ENCODE measurements at regions not wholly inside any gene's neighbourhood (a gene's known extent, or its start where the extent isn't known, plus 50 kb on each side); places are given as distances from the start of the nearest gene placed in this dataset.

DNA sequence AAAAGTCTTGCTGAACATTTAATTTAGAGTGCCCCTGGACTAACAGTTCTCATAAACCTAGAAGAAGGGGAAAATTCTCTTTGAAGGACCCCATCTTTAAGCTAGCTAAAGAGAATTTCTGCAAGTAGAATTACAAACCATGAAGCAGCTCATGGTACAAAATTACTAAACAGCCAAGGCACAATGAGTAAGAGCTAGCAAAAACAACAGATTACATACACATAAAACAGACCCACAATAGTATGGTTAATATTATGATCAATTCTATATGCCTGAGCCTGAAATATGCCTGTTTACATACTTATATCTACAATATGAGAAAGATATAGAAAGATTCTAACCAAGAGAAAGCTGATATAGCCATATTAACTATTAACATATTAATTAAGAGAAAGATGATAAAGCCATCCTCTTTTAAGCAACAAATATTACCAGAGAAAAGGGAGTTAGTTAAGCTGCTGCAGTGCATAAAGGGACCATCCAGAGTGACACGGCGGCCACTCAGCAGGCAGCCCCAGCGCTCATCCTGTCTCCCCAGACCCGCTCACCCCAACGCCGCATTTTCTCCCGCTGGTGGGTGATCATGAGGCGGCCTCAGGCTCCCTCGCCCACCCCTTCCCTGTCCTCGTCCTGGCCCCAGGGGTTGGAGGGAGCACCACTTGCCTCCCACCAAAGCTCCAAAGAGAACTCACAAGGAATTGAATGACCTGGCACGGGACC lies 98.4 kb upstream of the CARMIL1 start:
- H3K27ac ChIP-seq, result no peak overlapping the region
- intact Hi-C loops (cut with DNase I; ENCODE audit: low total_unique reads), result no loop called here
- WGBS, 2 donors, result 89 to 92% methylated on average over 11 of the region's 11 CpGs

DNA sequence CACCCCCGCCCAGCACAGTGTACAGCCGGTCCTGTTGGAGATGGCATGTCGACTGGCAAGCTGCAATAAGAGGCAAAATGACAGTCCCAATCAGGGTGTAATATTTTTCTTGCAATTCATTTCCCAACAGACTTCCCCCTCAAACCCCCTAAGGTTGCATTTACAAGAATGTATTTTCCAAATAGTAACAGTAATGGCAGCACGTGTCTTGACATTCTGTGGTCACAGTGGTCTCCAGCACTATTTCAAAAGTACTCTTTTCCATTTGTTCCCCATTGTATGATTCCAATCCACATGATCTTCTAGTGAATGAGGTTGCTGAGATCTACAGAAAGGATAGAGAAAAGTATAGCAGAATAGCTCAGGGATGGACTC lies 97.8 kb upstream of the CARMIL1 start:
- H3K27me3 ChIP-seq, result no peaks in the 10 kb centered on the region
- no peak overlapping the region for H3K4me3 ChIP-seq
- DNase-seq, result no peak
- intact Hi-C loops (cut with DNase I; ENCODE audit: low total_unique reads), result no loop called here
- H3K9me3 ChIP-seq, result no peaks in the 10 kb centered on the region
- H3K36me3 ChIP-seq (ENCODE audit: low read depth, missing control alignments), result no peaks in the 10 kb centered on the region
- no peak overlapping the region for H3K27ac ChIP-seq
- no peaks in the 10 kb centered on the region for H3K4me1 ChIP-seq
- TF ChIP-seq POLR2A (IDR thresholded peaks at IDR 0.05), result no peak
- TF ChIP-seq, protein P1, sequence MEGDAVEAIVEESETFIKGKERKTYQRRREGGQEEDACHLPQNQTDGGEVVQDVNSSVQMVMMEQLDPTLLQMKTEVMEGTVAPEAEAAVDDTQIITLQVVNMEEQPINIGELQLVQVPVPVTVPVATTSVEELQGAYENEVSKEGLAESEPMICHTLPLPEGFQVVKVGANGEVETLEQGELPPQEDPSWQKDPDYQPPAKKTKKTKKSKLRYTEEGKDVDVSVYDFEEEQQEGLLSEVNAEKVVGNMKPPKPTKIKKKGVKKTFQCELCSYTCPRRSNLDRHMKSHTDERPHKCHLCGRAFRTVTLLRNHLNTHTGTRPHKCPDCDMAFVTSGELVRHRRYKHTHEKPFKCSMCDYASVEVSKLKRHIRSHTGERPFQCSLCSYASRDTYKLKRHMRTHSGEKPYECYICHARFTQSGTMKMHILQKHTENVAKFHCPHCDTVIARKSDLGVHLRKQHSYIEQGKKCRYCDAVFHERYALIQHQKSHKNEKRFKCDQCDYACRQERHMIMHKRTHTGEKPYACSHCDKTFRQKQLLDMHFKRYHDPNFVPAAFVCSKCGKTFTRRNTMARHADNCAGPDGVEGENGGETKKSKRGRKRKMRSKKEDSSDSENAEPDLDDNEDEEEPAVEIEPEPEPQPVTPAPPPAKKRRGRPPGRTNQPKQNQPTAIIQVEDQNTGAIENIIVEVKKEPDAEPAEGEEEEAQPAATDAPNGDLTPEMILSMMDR (IDR thresholded peaks at IDR 0.05), result no peak
- 80 to 96% methylated on average over 4 of the region's 4 CpGs for WGBS, 2 donors

More for the DNA sequence above, 98.4 kb upstream of the CARMIL1 start:
- no peak for DNase-seq
- no peaks in the 10 kb centered on the region for H3K4me1 ChIP-seq
- no peak for TF ChIP-seq POLR2A (IDR thresholded peaks at IDR 0.05)
- TF ChIP-seq, protein P1 (IDR thresholded peaks at IDR 0.05), result no peak
- no peaks in the 10 kb centered on the region for H3K27me3 ChIP-seq
- no peaks in the 10 kb centered on the region for H3K9me3 ChIP-seq
- no peaks in the 10 kb centered on the region for H3K36me3 ChIP-seq (ENCODE audit: low read depth, missing control alignments)
- no peak overlapping the region for H3K4me3 ChIP-seq

GRCh38 chr6:25181923-25182322 lies 97.3 kb upstream of the CARMIL1 start:
- H3K4me3 ChIP-seq, result no peak overlapping the region
- no peak for DNase-seq
- H3K9me3 ChIP-seq, result no peaks in the 10 kb centered on the region
- TF ChIP-seq, protein P1 (IDR thresholded peaks at IDR 0.05), result no peak
- TF ChIP-seq POLR2A (IDR thresholded peaks at IDR 0.05), result no peak
- 82 to 97% methylated on average over 1 of the region's 1 CpG for WGBS, 2 donors
- intact Hi-C loops (cut with DNase I; ENCODE audit: low total_unique reads), result no loop called here
- H3K4me1 ChIP-seq, result no peaks in the 10 kb centered on the region
- no peaks in the 10 kb centered on the region for H3K36me3 ChIP-seq (ENCODE audit: low read depth, missing control alignments)
- H3K27ac ChIP-seq, result no peak overlapping the region
- H3K27me3 ChIP-seq, result no peaks in the 10 kb centered on the region

DNA sequence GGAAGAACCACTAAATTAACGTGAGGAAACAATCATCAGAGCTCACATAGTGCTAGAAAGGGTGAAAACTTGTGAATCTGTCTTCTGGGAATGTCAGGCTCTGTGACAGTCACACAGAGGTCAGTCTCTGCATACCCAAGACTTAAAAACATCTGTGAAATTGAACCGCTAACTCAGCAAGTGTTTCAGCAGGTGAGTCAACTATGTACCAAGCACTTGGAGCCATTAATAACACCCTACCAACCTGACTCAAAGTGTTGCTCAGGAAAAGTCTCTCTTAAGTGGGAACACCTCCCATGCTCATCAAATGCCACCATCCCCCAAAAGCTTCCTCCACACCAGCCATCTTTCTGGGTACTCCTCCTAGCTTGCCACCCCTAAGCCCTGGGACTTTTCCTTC lies 92.3 kb upstream of the CARMIL1 start:
- Histone ChIP-seq H3K4me1 (no peaks in the 10 kb centered on the region), H3K27ac (no peak overlapping the region), H3K36me3 (ENCODE audit: low read depth, missing control alignments) (no peaks in the 10 kb centered on the region), H3K27me3 (no peaks in the 10 kb centered on the region), H3K9me3 (no peaks in the 10 kb centered on the region), H3K4me3 (no peak overlapping the region)
- intact Hi-C loops (cut with DNase I; ENCODE audit: low total_unique reads), result no loop called here
- TF ChIP-seq POLR2A (IDR thresholded peaks at IDR 0.05), result no peak
- TF ChIP-seq, protein P1 (IDR thresholded peaks at IDR 0.05), result no peak
- 69 to 70% methylated on average over 2 of the region's 2 CpGs for WGBS, 2 donors
- DNase-seq, result no peak

GRCh38 chr6:25188232-25188631 lies 90.9 kb upstream of the CARMIL1 start:
- TF ChIP-seq, protein P1 (IDR thresholded peaks at IDR 0.05), result no peak
- no peak for TF ChIP-seq POLR2A (IDR thresholded peaks at IDR 0.05)
- WGBS, 2 donors, result 90 to 93% methylated on average over 1 of the region's 1 CpG
- Histone ChIP-seq H3K27me3 (no peaks in the 10 kb centered on the region), H3K36me3 (ENCODE audit: low read depth, missing control alignments) (no peaks in the 10 kb centered on the region), H3K4me1 (peaks cover 5% of the 10 kb centered on the region), H3K4me3 (no peak overlapping the region), H3K9me3 (no peaks in the 10 kb centered on the region), H3K27ac (no peak overlapping the region)
- intact Hi-C loops (cut with DNase I; ENCODE audit: low total_unique reads), result no loop called here
- DNase-seq, result no peak
